ENCODE measurements at regions not wholly inside any gene's neighbourhood (a gene's known extent, or its start where the extent isn't known, plus 50 kb on each side); places are given as distances from the start of the nearest gene placed in this dataset.

DNA sequence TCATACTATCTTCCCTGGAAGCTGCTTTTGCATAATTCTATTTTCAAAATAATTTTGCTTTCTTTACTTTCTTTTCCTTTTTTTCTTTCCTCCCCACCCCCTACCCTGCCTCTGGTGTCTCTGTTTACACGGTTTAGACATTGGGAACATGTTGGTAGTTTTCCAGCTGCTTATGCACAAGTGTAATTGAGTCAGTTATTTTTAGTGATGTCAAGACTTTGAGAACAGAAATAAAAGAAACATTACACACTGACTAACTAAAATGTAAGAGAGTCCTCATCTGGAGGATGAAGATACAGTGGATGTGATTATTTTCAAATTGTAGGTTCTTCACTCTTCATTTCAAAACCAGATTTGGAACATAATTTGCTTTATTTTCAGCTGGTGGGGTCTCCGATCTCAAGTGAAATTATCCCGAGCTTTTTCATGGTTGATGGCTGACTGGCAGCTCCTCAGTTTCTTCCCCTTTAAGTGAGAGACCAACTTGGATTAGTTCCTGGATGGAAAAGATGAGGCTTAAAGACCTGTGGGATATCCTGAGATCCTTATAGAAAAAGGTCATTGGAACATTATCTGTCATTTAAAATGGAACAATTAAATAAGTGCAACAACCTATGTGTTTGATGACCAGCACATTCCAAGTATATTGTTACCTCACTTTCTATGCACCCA is 154.4 kb upstream of the ZNF462 start:
- no peak for DNase-seq (ENCODE audit: low read depth in 3 of 3)

- DNase-seq (ENCODE audit: low read depth in 3 of 3), result no peak
Measured at GRCh38 chr9:106712279-106712678, 150.7 kb upstream of the ZNF462 start.

DNA sequence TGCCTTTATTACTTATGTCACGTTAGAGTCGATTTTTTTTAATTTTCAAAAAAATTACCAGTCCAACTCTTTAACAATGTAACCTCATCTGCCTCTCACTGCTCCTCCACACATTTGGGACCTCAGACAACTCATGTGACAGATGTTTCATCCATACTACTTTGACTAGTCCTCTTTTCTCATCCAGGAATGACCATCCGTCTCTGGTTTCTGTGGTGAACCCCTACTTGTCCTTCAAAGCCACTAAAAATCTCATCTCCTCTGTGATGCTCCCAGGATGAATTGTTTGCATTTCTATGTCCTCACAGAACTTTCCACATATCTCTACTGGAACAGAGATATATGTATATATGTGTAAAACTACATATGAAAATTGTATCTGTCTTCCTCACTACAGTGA is 149.8 kb upstream of the ZNF462 start:
- no peak for DNase-seq (ENCODE audit: low read depth in 3 of 3)

- no peak for DNase-seq (ENCODE audit: low read depth in 3 of 3)
Measured at GRCh38 chr9:106716820-106717219, 146.1 kb upstream of the ZNF462 start.

- no peak for DNase-seq (ENCODE audit: low read depth in 3 of 3)
Measured at GRCh38 chr9:106717686-106718085, 145.3 kb upstream of the ZNF462 start.

DNA sequence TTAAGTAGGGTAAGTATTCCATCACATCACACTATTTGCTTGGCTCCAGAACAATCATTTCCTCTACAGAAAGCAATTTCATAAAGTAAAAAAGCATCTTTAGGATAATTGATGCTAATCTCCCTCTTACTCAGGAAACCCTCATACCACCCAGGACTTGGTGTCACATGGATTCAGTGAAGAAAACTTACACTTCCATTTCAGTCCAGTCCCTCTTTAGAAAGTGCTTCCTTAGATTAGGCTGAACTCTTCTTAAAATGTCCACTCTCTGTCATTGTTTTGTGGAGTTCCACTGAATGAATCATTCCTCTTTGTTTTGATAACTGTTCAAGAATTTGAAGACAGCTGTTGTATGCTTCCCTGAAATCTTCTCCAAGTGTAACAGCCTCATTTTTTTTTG is 144.0 kb upstream of the ZNF462 start:
- no peak for DNase-seq (ENCODE audit: low read depth in 3 of 3)

DNA sequence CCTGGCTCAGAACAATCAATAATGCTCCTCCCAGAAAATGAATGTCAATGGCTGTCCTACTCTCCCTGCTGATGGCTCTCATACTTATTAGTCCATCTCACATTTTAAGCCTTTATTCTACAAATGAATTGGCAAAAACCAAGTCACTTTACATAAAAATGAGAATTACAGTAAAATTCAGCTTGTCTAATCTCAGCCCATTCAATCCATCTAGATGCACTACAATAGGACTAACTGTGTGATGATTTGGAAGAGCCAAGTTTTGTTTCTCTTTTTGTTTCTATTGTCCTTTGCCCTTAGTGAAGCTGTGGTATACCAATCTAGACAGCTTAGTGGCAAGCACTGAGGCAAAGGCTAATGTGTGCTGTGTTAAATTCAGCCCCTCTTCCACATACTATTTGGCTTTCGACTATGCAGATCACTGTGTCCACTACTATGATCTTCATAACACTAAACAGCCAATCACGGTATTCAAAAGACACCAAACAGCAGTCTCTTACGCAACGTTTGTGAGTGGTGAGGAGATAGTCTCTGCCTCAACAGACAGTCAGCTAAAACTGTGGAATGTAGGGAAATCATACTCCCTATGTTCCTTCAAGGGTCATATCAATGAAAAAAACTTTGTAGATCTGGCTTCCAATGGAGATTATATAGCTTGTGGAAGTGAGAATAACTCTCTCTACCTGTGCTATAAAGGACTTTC is 140.8 kb upstream of the ZNF462 start:
- no peak for DNase-seq (ENCODE audit: low read depth in 3 of 3)

GRCh38 chr9:106723926-106724325 is 139.0 kb upstream of the ZNF462 start:
- no peak for DNase-seq (ENCODE audit: low read depth in 3 of 3)

GRCh38 chr9:106724566-106724965 is 138.4 kb upstream of the ZNF462 start:
- no peak for DNase-seq (ENCODE audit: low read depth in 3 of 3)

DNA sequence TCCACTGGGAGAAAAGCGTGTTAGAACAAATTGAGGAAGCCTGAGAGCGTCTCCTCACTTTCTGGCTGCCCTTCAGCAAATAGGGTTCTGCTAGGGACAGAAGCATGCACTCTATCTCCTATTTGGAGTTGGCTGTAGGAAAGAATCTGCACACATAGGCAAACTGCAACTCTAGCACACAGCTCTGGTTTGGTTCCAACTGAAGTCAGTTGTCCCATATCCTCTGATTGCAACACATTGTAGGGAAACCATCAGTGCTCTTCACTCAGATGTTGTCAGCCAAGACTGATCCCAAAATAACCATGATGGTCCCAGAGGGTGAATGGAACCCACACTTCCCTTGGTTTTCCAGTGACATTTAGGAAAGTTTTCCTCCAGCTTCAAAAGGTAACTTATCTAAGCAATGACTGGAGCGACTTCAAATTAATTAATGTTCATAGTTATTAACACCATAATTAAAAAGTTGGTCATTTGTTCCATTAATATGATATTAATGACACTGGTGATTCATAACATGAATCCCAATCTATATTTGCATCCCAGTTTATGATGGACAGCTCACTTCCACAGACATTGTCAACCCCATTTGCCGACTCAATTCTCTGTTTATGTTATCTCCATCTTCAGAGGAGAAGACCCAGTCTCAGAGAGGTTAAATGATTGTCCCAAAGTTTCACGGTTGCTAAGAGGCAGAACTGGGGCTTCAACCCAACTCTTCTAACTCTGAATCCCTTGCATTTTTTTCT is 136.7 kb upstream of the ZNF462 start:
- DNase-seq (ENCODE audit: low read depth in 3 of 3), result no peak

GRCh38 chr9:106727969-106728368 is 135.0 kb upstream of the ZNF462 start:
- DNase-seq (ENCODE audit: low read depth in 3 of 3), result no peak

- no peak for DNase-seq (ENCODE audit: low read depth in 3 of 3)
Measured at GRCh38 chr9:106728860-106729259, 134.1 kb upstream of the ZNF462 start.

GRCh38 chr9:106731910-106732309 is 131.1 kb upstream of the ZNF462 start:
- no peak for DNase-seq (ENCODE audit: low read depth in 3 of 3)

GRCh38 chr9:106733828-106734380 is 129.1 kb upstream of the ZNF462 start:
- no peak for DNase-seq (ENCODE audit: low read depth in 3 of 3)

GRCh38 chr9:106737516-106737915 is 125.5 kb upstream of the ZNF462 start:
- no peak for DNase-seq (ENCODE audit: low read depth in 3 of 3)

GRCh38 chr9:106738109-106738508 is 124.9 kb upstream of the ZNF462 start:
- DNase-seq (ENCODE audit: low read depth in 3 of 3), result no peak

DNA sequence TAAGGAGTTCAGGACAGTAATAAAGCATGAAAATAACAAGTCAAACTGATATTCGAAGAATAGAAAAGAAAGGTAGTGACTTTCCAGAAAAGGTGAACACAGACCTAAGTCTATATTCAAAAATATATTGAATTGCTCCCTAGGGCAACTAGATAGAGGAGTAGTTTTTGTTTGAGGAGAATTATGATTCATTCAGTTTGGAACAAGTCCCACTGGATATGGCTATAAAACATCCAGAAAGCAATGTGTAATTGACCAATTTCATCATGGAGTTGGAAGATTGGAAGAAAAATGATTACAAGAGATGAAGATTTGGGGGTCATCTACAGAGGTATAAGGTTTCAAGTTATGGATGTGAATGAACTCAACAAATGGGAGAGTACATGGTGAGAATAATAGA is 117.5 kb upstream of the ZNF462 start:
- DNase-seq (ENCODE audit: low read depth in 3 of 3), result no peak

DNA sequence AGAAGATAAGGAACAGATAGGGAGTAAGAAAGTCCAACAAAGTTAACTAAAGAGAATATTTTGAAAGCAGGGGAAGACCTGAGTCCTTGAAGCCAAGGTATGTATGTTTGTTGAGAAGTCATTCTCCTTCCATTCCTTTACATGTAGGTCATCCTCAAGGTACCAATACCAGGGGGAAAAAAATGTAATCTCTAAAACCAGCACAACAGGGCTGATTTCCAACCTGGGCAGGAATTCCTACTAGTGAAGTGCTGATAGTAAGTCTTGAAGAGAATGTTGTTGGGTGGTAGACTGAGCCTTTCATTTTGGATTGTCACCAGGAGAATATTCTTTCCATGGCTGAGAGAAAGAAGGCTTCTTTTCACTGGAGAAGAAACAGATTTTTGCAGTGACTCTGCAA is 117.1 kb upstream of the ZNF462 start:
- no peak for DNase-seq (ENCODE audit: low read depth in 3 of 3)

DNA sequence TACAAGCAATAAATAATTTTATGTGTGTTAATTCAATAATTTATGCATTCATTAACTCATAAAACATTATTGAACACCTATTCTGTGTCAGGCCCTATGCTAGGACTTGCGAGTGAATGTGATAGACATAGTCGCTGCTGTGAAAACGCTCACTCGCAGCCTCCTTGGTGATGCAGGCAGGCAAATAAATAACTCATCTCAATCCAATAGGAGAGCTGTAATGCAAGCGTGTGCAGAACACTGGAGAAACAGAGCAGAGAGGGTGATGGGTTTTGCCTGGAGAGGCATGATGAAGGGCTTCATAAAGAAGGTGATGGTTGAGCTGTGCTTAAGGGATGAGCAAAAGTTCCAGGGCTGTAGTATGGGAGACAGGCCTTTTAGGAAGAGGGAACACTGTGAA is 111.3 kb upstream of the ZNF462 start:
- no peak for DNase-seq (ENCODE audit: low read depth in 3 of 3)

- no peak for DNase-seq (ENCODE audit: low read depth in 3 of 3)
Measured at GRCh38 chr9:106752581-106752980, 110.4 kb upstream of the ZNF462 start.

GRCh38 chr9:106753155-106753671 is 109.8 kb upstream of the ZNF462 start:
- no peak for DNase-seq (ENCODE audit: low read depth in 3 of 3)

GRCh38 chr9:106755736-106756135 is 107.2 kb upstream of the ZNF462 start:
- DNase-seq (ENCODE audit: low read depth in 3 of 3), result no peak
